Fibroblast of pulmonary artery (primary cell): ENCODE measurements at regions not wholly inside any gene's neighbourhood (a gene's known extent, or its start where the extent isn't known, plus 50 kb on each side); places are given as distances from the start of the nearest gene placed in this dataset.

Source experiments
- DNase-seq: peaks from one replicate; pipeline ENCODE4 v3.0.0-alpha.2; 2010; ENCODE audit warnings: low read depth
- H3K4me3 ChIP-seq: replicated peaks from 2 replicates; pipeline ENCODE4 v1.5.1; 2011; ENCODE audit warnings: low read depth, mild to moderate bottlenecking, control low read depth, low read length, moderate library complexity
- TF ChIP-seq, protein P1 (sequence below): IDR thresholded peaks from 2 replicates; pipeline ENCODE4 v1.5.1; 2011; ENCODE audit warnings: mild to moderate bottlenecking, control low read depth, low read length, inconsistent platforms; ENCODE audit errors: missing control alignments

DNA sequence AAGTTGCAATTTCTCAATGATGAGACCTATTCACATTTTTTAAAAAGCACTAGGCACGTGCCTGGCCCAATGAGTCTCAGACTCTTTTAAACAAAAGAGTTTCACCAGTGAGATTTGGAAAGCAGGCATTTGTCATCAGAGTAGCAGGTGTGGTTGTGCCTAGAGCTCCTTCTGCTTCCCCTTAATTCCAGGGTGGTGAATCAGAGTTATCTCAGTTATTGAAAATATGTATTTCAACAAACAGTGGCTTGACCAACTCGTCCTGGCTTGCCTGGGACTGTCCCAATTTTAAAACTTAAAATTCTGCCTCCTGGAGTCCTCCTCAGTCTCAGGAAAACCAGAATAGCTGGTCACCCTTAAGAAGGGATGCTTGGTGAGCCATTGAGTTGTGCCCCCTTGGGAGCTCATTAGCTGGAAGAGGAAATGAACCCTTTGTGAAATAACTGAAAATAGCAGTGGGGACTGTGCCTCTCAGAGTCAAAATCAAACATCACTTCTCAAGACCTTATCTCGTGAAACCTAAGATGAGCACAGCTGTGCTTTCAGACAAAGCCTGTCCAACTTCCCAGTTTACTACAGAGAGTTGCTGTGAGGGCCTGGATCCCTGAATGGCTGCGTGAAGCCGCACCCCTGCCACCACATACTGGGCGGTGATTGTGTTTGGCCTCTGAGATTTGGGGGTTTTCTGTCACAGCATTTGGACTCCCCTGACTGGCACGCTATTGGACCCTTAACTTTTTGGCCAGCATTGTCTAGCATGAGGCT is 116.3 kb downstream of the ANKRD60 start:
- H3K4me3 ChIP-seq, result no peak overlapping the region
- TF ChIP-seq, protein P1, sequence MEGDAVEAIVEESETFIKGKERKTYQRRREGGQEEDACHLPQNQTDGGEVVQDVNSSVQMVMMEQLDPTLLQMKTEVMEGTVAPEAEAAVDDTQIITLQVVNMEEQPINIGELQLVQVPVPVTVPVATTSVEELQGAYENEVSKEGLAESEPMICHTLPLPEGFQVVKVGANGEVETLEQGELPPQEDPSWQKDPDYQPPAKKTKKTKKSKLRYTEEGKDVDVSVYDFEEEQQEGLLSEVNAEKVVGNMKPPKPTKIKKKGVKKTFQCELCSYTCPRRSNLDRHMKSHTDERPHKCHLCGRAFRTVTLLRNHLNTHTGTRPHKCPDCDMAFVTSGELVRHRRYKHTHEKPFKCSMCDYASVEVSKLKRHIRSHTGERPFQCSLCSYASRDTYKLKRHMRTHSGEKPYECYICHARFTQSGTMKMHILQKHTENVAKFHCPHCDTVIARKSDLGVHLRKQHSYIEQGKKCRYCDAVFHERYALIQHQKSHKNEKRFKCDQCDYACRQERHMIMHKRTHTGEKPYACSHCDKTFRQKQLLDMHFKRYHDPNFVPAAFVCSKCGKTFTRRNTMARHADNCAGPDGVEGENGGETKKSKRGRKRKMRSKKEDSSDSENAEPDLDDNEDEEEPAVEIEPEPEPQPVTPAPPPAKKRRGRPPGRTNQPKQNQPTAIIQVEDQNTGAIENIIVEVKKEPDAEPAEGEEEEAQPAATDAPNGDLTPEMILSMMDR, result no peak
- peak; percentile 16 for DNase-seq

DNA sequence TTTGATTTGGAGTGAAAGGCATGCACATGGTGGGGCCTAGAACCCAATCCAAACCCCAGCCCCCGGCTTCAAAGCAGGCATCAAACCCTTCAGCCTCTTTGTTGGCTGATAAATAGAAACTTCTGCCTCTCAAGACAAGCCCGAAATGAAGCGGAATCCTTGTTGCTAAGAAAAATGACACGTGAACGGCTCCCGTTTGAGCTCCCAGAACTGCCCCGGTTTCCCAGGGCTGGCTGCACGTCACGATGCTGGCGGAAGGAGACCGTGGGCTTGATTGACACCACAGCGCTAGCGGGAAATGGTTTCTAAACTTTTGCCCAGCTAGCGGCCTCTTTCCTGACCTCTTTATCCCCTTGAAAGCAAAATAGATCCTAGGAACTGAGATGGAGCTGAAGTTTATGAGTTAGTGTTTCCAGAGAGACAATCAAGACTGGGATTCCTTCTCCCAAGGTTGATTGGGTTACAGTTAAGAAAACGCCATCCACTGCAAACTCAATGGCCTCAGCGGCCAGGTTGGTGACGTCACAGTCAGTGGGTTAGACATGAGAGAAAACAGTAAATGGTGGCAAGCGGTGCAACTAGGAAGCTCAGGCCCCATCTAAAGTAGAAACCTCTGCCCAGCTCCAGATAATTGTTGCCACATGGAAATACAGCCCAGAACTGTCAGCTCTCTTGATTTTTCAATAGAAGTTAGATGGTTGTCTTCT is 117.0 kb downstream of the ANKRD60 start:
- no peak overlapping the region for H3K4me3 ChIP-seq
- no peak for DNase-seq
- TF ChIP-seq, protein P1, result no peak

DNA sequence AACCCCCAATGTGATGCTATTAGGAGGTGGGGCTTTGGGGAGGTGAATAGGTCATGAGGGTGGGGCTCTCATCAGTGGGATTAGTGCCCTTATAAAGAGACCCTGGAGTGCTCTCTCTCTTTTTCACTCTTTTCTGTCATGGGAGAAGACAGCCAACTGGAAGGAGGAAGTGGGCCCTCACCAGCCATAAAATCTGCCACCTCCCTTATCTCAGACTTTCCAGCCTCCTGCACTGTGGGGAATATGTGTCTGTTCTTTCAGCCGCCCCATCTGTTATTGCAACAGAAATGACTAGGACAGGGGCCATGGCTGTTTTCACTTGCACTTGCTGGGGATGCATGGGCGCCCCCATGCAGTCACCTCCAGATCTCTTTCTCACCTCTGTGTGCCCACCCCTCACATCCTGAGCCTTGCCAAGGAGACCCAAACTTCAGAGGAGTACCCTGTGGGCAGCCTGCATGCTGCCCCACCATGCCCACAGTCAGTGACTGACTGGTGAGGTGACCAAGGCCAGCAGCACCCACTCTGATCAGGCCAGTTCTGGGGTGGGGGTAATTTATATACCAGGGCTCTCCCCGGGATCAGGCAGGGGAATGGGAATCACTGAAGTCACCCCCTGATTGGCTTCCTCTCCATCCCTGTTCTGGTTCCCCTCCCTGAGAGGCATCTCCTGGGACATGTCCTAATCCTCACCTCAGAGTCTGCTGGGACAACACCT is 118.4 kb downstream of the ANKRD60 start:
- TF ChIP-seq, protein P1, result no peak
- DNase-seq, result no peak
- H3K4me3 ChIP-seq, result no peak overlapping the region

DNA sequence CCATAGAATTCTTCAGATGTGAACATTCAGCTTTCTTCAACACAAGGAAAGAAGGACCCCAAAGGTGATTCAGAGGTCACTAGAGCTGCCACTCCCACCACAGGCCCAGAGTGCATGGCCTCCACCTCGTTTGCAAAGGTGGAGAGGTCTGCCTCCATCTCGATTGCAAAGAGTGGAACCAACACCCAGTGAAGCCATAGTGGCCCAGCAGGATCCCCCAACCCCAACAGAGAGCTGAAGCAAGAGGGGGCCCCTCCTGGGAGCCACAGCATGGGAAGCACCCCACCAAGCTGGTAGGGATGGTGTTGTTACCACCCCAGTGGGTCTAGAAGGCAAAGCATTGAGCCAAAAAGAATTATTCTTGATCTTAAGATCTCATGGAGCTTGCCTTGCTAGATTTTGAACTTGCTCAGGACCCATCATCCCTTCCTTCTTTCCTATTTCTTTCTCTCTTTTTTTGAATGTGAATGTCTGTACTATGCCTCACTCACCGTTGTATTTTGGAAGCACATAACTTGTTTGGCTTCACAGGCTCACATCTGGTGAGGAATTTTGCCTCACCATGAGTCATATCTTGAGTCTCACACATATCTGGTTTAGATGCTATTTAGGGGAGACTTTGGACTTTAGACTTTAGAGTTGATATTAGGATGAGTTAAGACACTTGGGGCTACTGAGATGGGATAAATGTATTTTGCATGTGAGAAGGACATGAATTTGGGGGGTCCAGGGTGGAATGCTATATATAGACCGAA is 119.2 kb downstream of the ANKRD60 start:
- peak; percentile 14 for DNase-seq
- H3K4me3 ChIP-seq, result no peak overlapping the region
- TF ChIP-seq, protein P1, result no peak

DNA sequence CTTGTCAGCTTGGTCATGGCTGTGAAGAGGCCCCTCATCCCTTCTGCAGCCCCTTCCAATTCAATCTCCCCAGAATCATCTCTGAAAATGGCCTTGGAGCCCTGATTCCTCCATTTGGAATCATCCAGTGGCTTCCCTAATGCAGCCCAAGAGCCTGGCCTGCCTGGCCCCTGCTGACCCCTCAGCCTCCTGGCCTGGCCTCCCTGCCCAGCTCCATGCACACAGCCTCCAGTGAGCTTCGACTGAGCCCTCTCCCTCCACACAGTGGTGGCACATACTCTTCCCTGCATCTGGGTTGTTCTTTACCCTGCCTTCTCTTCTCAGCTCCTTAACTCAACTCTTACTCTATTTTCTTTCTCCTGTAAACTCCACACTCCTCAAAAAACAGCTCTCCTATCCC is 120.9 kb downstream of the ANKRD60 start:
- TF ChIP-seq, protein P1, result no peak
- H3K4me3 ChIP-seq, result no peak overlapping the region
- DNase-seq, result no peak

DNA sequence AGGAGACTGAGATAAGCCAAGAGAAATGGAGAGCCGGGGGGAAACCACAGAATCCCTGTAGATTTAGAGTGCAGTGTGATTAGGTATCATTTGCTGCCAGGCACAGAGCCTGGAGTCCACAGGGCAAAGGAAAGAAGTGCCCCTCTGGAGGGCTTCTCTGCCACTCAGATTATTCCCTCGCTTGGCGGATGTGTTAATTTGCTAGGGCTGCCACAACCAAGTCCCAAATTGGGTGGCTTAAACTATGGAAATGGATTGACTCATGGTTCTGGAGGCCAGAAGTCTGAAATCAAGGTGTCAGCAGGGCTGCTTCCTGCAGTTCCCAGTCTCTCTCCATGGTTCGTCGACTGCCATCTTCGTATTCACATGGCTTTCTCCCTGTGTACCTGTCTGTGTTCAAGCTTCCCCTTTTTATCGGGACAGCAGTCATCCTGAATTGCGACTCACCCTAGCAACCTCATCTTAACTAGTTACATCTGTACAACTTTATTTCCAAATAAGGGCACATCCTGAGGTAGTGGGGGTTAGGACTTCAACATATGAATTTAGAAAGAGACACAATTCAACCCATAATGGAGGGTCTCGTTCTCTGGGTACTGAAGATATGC is 122.2 kb downstream of the ANKRD60 start:
- TF ChIP-seq, protein P1, result no peak
- H3K4me3 ChIP-seq, result no peak overlapping the region
- DNase-seq, result no peak
